NCI-H2107 (cell line): ENCODE measurements at regions not wholly inside any gene's neighbourhood (a gene's known extent, or its start where the extent isn't known, plus 50 kb on each side); places are given as distances from the start of the nearest gene placed in this dataset.

ENCODE experiments used
- DNase-seq: peaks from one replicate; lab custom pipeline; 2025; lab: John Stamatoyannopoulos, UW

- no peak for DNase-seq
These were observed 292.3 kb downstream of the ZNF621 start for GRCh38 chr3:40817017-40817416.

DNA sequence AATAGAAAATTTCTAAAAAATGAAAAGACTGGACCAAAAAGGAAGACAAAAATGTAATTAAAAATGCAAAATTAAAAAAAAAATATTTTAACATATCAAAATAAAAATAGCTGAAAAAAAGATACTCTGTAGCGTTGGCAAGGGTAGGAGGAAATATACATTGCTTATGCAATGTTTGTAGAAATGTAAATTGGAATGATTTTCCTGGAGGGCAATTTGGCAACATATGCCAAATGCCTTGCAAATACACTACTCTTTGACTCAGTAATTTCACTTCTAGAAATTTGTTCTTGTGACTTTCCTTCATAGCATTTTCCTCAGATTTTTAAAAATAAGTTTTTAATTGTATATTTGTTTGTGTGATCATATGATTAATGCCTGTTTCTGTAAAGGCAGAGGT lies 296.6 kb downstream of the ZNF621 start:
- DNase-seq, result no peak

GRCh38 chr3:40827226-40827625 lies 302.5 kb downstream of the ZNF621 start:
- DNase-seq, result no peak

- DNase-seq, result no peak
These were observed 303.4 kb downstream of the ZNF621 start for GRCh38 chr3:40827942-40828688.

DNA sequence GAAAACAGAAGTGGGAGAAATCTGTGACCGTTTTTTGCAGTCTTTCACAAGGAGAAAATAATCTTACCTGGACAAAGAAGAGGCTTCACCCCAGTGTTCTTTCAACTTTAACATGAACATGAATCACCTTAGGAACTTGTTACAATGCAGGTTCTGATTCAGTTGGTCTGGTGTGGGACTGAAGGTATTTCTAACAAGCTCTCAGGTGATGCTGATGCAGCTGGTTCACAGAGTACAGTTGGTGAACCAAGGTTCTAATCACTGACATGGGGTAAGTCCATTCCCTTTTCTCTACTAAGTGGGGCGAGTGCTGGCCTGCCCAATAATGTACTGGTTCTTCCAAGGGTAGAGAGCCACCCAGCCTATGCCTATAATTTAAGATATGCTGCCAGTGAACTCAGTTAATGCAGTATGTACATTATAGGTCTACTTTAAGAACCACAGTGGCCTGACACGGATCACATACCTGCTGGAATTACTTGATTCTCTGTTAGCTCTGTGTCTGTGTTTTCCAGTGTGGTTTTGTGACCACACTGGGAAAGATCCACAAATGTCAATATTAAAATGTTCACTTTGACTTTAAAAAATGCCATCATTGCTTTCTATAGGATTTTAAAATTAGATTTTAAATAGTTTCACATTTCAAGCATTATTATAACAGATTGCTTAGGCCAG lies 304.1 kb downstream of the ZNF621 start:
- DNase-seq, result no peak

GRCh38 chr3:40829876-40830275 lies 305.1 kb downstream of the ZNF621 start:
- no peak for DNase-seq

GRCh38 chr3:40837300-40837699 lies 312.5 kb downstream of the ZNF621 start:
- no peak for DNase-seq

DNA sequence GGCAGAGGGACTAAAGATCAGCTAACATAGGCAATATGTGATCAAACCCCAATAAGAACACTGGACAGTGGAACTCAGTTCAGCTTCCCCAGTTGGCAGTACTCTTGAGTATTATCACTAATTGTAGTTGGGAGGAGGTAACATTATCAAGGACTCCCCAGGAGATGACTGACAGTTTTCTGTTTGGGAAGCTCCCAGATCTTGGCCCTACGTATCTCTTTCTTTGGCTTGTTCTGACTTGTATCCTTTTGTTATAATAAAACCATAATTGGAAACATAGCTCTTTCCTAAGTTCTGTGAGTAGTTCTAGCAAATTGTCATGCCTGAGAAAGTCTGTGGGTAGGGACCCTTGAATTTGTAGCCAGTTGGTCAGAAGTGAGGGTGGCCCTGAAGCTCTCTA lies 316.4 kb downstream of the ZNF621 start:
- DNase-seq, result no peak

DNA sequence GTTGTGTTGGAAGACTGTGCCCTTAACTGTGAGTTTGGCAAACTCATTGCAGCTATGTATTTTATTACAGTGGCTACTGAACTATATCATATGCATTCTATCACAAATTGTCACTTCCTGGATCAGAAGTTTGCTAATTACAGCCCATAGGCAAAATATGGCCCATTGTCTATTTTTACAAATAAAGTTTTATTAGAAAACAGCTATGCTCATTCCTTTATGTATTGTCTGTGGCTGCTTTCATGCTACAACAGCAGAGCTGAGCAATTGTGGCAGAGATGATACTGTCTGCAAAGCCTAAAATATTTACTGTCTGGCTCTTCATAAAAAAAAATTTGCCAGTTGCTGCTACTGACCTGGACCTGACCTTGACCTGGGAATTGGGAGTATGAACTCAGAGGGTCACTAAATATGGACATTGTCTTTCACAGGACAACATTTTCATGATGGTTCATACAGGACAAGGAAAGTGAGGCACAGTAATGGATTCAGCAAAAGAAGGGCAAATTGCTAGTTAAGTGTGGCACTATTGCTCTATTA lies 316.9 kb downstream of the ZNF621 start:
- DNase-seq, result no peak

GRCh38 chr3:40842714-40843113 lies 318.0 kb downstream of the ZNF621 start:
- no peak for DNase-seq

DNA sequence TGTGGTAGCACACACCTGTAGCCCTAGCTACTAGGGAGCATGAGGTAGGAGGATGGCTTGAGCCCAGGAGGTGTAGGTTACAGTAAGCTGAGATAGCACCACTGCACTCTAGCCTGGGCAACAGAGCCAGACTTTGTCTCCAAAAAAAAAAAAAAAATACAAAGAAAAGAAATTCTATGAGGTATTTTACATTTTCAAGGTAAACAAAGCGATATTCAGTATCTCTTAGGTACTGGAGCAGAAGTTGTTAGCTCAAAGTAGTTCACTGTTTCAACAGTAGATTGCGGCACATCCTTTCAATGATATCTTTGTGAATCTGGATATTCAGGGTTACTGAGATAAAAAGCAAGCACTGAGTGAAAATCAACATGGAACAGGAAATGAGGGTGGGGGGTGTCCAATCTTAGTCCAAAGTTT lies 318.5 kb downstream of the ZNF621 start:
- DNase-seq, result no peak

DNA sequence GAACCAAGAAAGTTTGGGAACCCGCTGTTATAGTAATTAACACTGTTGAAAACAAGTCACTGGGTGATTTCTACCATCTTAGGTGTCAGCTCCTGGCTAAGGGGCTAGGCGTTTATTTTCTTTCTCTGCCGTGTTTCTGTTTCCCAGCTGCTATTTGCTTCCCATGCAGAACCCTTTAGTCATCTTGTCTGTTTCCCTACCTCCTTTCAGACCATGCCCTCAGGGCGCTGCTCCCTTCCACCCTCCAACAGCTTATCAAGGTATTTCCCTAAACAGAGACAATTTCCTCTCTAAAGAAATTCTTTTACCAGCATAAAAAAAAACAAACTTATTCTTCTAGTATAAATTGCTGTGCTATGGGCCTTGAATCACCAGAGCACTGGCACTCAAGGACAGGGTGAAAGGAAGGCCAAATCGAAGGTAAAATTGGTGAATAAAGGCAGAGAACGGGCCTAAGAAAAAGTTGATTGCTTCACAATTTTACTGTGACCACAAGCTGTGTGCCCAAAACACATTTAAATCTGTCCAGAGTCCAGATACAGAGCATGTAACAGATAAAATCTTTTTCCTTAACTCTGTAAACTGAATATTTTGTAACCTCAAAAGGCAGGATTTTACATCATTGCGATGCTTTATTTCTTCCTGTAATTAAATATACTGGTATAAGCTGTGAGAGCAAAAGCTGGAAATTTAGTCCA lies 319.2 kb downstream of the ZNF621 start:
- DNase-seq, result no peak

- no peak for DNase-seq
These were observed 320.1 kb downstream of the ZNF621 start for GRCh38 chr3:40844896-40845295.

GRCh38 chr3:40845447-40845846 lies 320.7 kb downstream of the ZNF621 start:
- no peak for DNase-seq

DNA sequence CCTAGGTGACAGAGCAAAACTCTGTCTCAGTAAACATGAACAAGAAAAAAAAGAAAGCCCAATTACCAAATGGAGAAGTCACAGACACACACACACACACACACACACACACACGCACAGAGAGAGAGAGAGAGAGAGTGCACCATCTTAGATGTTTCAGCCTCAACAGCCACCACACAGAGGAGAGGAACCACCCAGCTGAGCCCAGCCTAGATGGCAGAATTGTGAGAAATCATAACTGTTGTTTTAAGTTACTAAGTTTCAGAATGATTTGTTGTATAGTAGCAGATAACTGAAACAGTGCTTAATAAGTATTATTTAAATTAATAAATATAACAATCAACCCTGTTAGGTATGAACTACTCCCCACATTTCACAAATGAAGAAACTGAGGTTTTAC lies 321.2 kb downstream of the ZNF621 start:
- DNase-seq, result no peak

DNA sequence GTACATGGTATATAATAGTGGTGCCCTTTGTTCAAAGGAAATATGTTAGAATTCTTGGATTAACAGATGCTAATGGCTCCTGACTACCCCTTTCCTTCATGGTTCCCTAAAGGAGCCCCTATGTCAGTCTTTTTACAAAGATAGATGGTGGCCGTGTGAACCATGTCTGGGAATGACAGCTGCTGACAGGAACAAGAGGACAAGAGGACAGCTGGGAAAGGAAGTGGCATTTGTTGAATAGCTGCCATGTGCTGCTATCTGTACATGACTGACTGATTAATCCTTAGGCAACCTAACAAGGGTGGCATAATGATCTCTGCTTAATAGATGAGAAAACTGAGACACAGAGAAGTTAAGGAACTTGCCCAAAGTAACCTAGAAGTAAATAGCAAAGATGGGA lies 321.7 kb downstream of the ZNF621 start:
- DNase-seq, result no peak

GRCh38 chr3:40847551-40847992 lies 322.8 kb downstream of the ZNF621 start:
- DNase-seq, result no peak

- no peak for DNase-seq
These were observed 323.7 kb downstream of the ZNF621 start for GRCh38 chr3:40848421-40848820.

DNA sequence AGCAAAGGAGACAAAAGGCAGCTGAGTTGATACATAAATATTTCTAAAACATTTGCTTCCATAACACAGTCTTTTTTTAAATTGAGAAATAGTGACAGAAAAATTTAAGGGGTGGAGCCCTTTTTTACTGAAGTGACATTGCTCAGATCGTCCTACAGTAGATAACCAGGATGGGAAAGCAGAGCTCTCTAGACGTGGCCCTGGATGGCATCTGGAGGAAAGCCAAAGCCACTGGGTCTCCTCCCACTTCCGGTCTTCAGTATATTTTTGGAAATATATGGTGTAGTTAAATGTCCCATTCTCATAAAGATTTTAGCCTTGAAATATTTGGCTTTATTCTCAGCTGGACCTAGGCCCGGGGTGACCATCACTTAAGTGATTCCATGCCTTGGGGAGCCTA lies 326.1 kb downstream of the ZNF621 start:
- no peak for DNase-seq

- DNase-seq, result no peak
These were observed 327.1 kb downstream of the ZNF621 start for GRCh38 chr3:40851836-40852235.

DNA sequence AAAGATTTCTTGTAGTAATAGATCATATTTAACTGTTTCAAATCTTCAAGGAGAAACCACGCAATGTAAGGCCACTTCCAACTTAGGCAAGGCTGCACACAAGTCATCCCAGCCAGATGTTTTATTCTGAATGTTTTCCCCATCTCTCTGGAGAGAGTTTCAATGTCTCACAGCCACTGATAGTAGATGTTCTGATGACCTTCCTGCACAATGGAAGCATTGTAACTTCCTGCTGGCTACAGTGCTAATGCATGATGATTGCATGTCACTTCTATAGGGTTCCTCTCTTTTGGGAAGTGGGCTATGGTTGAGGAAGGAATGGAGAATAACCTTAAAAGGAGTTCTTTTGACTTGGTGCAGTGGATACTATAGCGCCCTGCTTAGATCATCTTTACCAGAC lies 328.0 kb downstream of the ZNF621 start:
- no peak for DNase-seq

DNA sequence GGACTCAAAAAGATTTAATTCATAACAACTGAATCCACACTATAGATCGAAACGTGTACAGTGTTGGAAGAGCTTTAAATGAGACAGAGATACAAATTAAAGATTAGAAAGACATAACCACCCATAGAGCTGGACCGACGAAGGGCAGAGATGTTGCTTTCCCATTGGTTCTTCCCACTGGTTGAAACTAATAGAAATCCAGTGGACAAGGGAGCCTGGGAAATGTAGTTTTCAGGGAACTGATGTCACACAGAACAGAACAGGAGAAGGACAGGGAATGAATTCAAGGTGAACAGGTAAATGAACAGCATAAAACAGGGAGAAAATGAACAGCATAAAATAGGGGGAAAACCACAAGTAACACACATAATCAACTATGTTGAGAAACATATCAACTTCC lies 328.7 kb downstream of the ZNF621 start:
- DNase-seq, result no peak

- DNase-seq, result no peak
These were observed 331.1 kb downstream of the ZNF621 start for GRCh38 chr3:40855871-40856270.
